ENCODE measurements at regions not wholly inside any gene's neighbourhood (a gene's known extent, or its start where the extent isn't known, plus 50 kb on each side); places are given as distances from the start of the nearest gene placed in this dataset.

GRCh38 chr15:39153716-39154115, 427.2 kb upstream of the THBS1 start:
- no peak for DNase-seq (ENCODE audit: low read depth)

- DNase-seq (ENCODE audit: low read depth), result no peak
Observed at GRCh38 chr15:39154227-39154638, 426.6 kb upstream of the THBS1 start.

GRCh38 chr15:39154776-39155175, 426.1 kb upstream of the THBS1 start:
- no peak for DNase-seq (ENCODE audit: low read depth)

- no peak for DNase-seq (ENCODE audit: low read depth)
Observed at GRCh38 chr15:39156166-39156565, 424.7 kb upstream of the THBS1 start.

- no peak for DNase-seq (ENCODE audit: low read depth)
Observed at GRCh38 chr15:39156646-39157250, 424.1 kb upstream of the THBS1 start.

GRCh38 chr15:39157882-39158281, 423.0 kb upstream of the THBS1 start:
- DNase-seq (ENCODE audit: low read depth), result no peak

GRCh38 chr15:39159833-39160232, 421.0 kb upstream of the THBS1 start:
- DNase-seq (ENCODE audit: low read depth), result no peak

- DNase-seq (ENCODE audit: low read depth), result no peak
Observed at GRCh38 chr15:39161096-39161495, 419.8 kb upstream of the THBS1 start.

- DNase-seq (ENCODE audit: low read depth), result peak; percentile 46
Observed at GRCh38 chr15:39165020-39165706, 415.7 kb upstream of the THBS1 start.

- no peak for DNase-seq (ENCODE audit: low read depth)
Observed at GRCh38 chr15:39167164-39168058, 413.5 kb upstream of the THBS1 start.

GRCh38 chr15:39171944-39172368, 408.9 kb upstream of the THBS1 start:
- DNase-seq (ENCODE audit: low read depth), result peak; percentile 96

- peak; percentile 59 for DNase-seq (ENCODE audit: low read depth)
Observed at GRCh38 chr15:39172380-39173281, 408.2 kb upstream of the THBS1 start.

GRCh38 chr15:39173426-39173825, 407.5 kb upstream of the THBS1 start:
- no peak for DNase-seq (ENCODE audit: low read depth)

GRCh38 chr15:39174332-39174731, 406.5 kb upstream of the THBS1 start:
- DNase-seq (ENCODE audit: low read depth), result no peak

- DNase-seq (ENCODE audit: low read depth), result no peak
Observed at GRCh38 chr15:39176030-39176429, 404.8 kb upstream of the THBS1 start.

GRCh38 chr15:39177561-39177960, 403.3 kb upstream of the THBS1 start:
- no peak for DNase-seq (ENCODE audit: low read depth)

GRCh38 chr15:39180030-39180429, 400.8 kb upstream of the THBS1 start:
- DNase-seq (ENCODE audit: low read depth), result no peak

- DNase-seq (ENCODE audit: low read depth), result peak; percentile 44
Observed at GRCh38 chr15:39180483-39180933, 400.4 kb upstream of the THBS1 start.

GRCh38 chr15:39181056-39181747, 399.7 kb upstream of the THBS1 start:
- DNase-seq (ENCODE audit: low read depth), result no peak

- no peak for DNase-seq (ENCODE audit: low read depth)
Observed at GRCh38 chr15:39181940-39182339, 398.9 kb upstream of the THBS1 start.

Data from iris pigment epithelial cell (primary cell).